ENCODE measurements at regions not wholly inside any gene's neighbourhood (a gene's known extent, or its start where the extent isn't known, plus 50 kb on each side); places are given as distances from the start of the nearest gene placed in this dataset.

GRCh38 chr12:17949558-17950141, 140.3 kb downstream of the RERGL start:
- no peak overlapping the region for H3K27ac ChIP-seq (ENCODE audit: insufficient read length, low read depth, low read length)
- H3K4me2 ChIP-seq (ENCODE audit: insufficient read depth, insufficient read length, low read length): no peak overlapping the region
- H2BK12ac ChIP-seq (ENCODE audit: insufficient read length, low read depth, low read length): no peak overlapping the region
- no peak overlapping the region for H3T11ph ChIP-seq (ENCODE audit: low read length)
- H4K20me1 ChIP-seq (ENCODE audit: control insufficient read depth, insufficient read depth, insufficient read length): no peaks in the 10 kb centered on the region
- no peaks in the 10 kb centered on the region for H3K4me1 ChIP-seq (ENCODE audit: insufficient read depth, low read length)
- no peak overlapping the region for H3K4ac ChIP-seq (ENCODE audit: low read depth, low read length)
- Mint-ChIP-seq H3K36me3 (ENCODE audit: insufficient read depth in 1 of 3, low read depth in 3 of 3) (no peaks in the 10 kb centered on the region), H3K4me1 (peaks cover 6 to 8% of the 10 kb centered on the region in 2 experiments), H3K27ac (peak overlapping the region in 2 of 3 experiments; percentile 72 to 76; a peak in 3 of 7 replicates), H3K9me3 (no peaks in the 10 kb centered on the region), H3K4me3 (no peak overlapping the region), H3K27me3 (ENCODE audit: low read depth) (no peaks in the 10 kb centered on the region)
- no peaks in the 10 kb centered on the region for H3K79me1 ChIP-seq (ENCODE audit: insufficient read depth, low read depth, low read length, poor library complexity, severe bottlenecking)
- no peak for DNase-seq
- H3K18ac ChIP-seq (ENCODE audit: insufficient read length, low read depth, low read length): no peak overlapping the region
- no peak overlapping the region for H4K91ac ChIP-seq (ENCODE audit: insufficient read length, low read depth, low read length)
- no peak overlapping the region for H3K9ac ChIP-seq (ENCODE audit: extremely low read depth, insufficient read length, low read length)
- H3K23me2 ChIP-seq (ENCODE audit: insufficient read length, low read depth, low read length, poor library complexity, severe bottlenecking): no peaks in the 10 kb centered on the region
- H4K5ac ChIP-seq (ENCODE audit: insufficient read length, low read depth, low read length): no peak overlapping the region
- H3K14ac ChIP-seq (ENCODE audit: insufficient read depth, low read length): 0 out of 2 replicates have a peak overlapping the region, but pooled peaks have one; percentile 6
- H2BK120ac ChIP-seq (ENCODE audit: low read depth, low read length, poor library complexity, severe bottlenecking): no peak overlapping the region
- no peak for TF ChIP-seq CTCF (conservative IDR thresholded peaks at IDR 0.05)
- H3K56ac ChIP-seq (ENCODE audit: insufficient read length, low read depth, low read length): no peak overlapping the region
- no peak overlapping the region for H2BK20ac ChIP-seq (ENCODE audit: low read depth, low read length, poor library complexity, severe bottlenecking)
- no peak overlapping the region for H3K23ac ChIP-seq (ENCODE audit: insufficient read length, low read depth, low read length)
- H3K27me3 ChIP-seq (ENCODE audit: insufficient read depth, low read length): no peaks in the 10 kb centered on the region; the same call in 1 of the 2 replicates
- no peak overlapping the region for H2BK5ac ChIP-seq (ENCODE audit: insufficient read length, low read length)
- no CpG with 5 or more reads among the region's 2 CpGs for WGBS (ENCODE audit: extremely low coverage, insufficient read length, low lambda C conversion rate)
- H3K9me3 ChIP-seq (ENCODE audit: control insufficient read depth, low read depth, low read length): no peaks in the 10 kb centered on the region
- no peak overlapping the region for H2AK5ac ChIP-seq (ENCODE audit: insufficient read length, low read length)
- H4K8ac ChIP-seq (replicated peaks; ENCODE audit: insufficient read length, low read depth, low read length): no peak overlapping the region
- no peak overlapping the region for H2BK15ac ChIP-seq (ENCODE audit: low read depth, low read length)
- H3K79me2 ChIP-seq (ENCODE audit: insufficient read depth, low read length): no peaks in the 10 kb centered on the region
- no peak overlapping the region for H2AFZ ChIP-seq (ENCODE audit: low read length)
